SK-N-SH (cell line): ENCODE measurements at regions not wholly inside any gene's neighbourhood (a gene's known extent, or its start where the extent isn't known, plus 50 kb on each side); places are given as distances from the start of the nearest gene placed in this dataset.

Experiments
- CTCF ChIA-PET: fragments of 300-600, 350-600 bp; formaldehyde crosslinking; extraction: SDS; loops from one replicate; lab custom pipeline; 2021; lab: Yijun Ruan, JAX
- POLR2A ChIA-PET: fragments of 350-600 bp; sonication (Branson Sonifier 250); formaldehyde crosslinking; extraction: SDS; loops from one replicate; lab custom pipeline; 2020; ENCODE audit warnings: antibody characterized with exemption, inconsistent platforms; lab: Yijun Ruan, JAX
- DNase-seq: peaks from one replicate; pipeline ENCODE4 v3.0.0; 2012
- H2AFZ ChIP-seq: fragments of 200-600 bp; sonication (generic); 2 replicates; pipeline ENCODE4 v1.8.1; 2016; ENCODE audit warnings: antibody characterized with exemption, mild to moderate bottlenecking, low read depth
- H3F3A ChIP-seq: fragments of 200-600 bp; sonication (generic); replicated peaks from 2 replicates; pipeline ENCODE3; 2016; ENCODE audit warnings: antibody characterized with exemption, mild to moderate bottlenecking; ENCODE audit not compliant: insufficient read depth
- H3K27ac ChIP-seq, 2 experiments: fragments of 200-500 bp in 1 of 2; fragments of 200-600 bp in 1 of 2; sonication (Bioruptor generic) in 1 of 2; sonication (generic), shearing (Covaris generic) in 1 of 2; 2 replicates each; pipeline versions ENCODE4 v1.5.1 to v1.6.1; 2014 to 2016; ENCODE audit warnings: low read depth in 2 of 2, inconsistent platforms in 1 of 2, low read length in 1 of 2, mild to moderate bottlenecking in 1 of 2, mixed read lengths in 1 of 2
- H3K27me3 ChIP-seq: fragments of 200-600 bp; sonication (generic), shearing (Covaris generic); 2 replicates; pipeline ENCODE4 v1.6.1; 2016; ENCODE audit warnings: mixed run types; ENCODE audit not compliant: insufficient read depth
- H3K36me3 ChIP-seq, 2 experiments: fragments of 200-500 bp in 1 of 2; fragments of 200-600 bp in 1 of 2; sonication (Bioruptor generic) in 1 of 2; sonication (generic) in 1 of 2; replicated peaks in 1 of 2; 2 replicates each; pipeline versions ENCODE3 to v1.5.1; 2014 to 2016; ENCODE audit warnings: low read length in 1 of 2, mild to moderate bottlenecking in 1 of 2; ENCODE audit not compliant: insufficient read depth in 2 of 2, control insufficient read depth in 1 of 2
- H3K4me1 ChIP-seq, 2 experiments: fragments of 200-500 bp in 1 of 2; fragments of 200-600 bp in 1 of 2; sonication (Bioruptor generic) in 1 of 2; sonication (generic), shearing (Covaris generic) in 1 of 2; 2 replicates each; pipeline versions ENCODE4 v1.5.1 to v1.6.1; 2014 to 2016; ENCODE audit warnings: low read depth in 1 of 2, low read length in 1 of 2, mixed run types in 1 of 2; ENCODE audit not compliant: insufficient read depth in 2 of 2, control insufficient read depth in 1 of 2
- H3K4me2 ChIP-seq: fragments of 200-600 bp; sonication (generic), shearing (Covaris generic); 2 replicates; pipeline ENCODE4 v1.6.1; 2017; ENCODE audit warnings: mixed run types
- H3K4me3 ChIP-seq, 2 experiments: fragments of 200-500 bp in 1 of 2; fragments of 200-600 bp in 1 of 2; sonication (Bioruptor generic) in 1 of 2; sonication (generic), shearing (Covaris generic) in 1 of 2; 2 replicates each; pipeline versions ENCODE4 v1.5.1 to v1.8.1; 2014 to 2016; ENCODE audit warnings: low read depth in 2 of 2, inconsistent platforms in 1 of 2, low read length in 1 of 2, mild to moderate bottlenecking in 1 of 2, mixed read lengths in 1 of 2, moderate library complexity in 1 of 2
- H3K79me2 ChIP-seq: fragments of 200-600 bp; sonication (generic); 2 replicates; pipeline ENCODE4 v1.8.1; 2017; ENCODE audit warnings: mild to moderate bottlenecking; ENCODE audit not compliant: insufficient read depth
- H3K9ac ChIP-seq: fragments of 200-600 bp; sonication (generic); 2 replicates; pipeline ENCODE4 v1.6.1; 2017; ENCODE audit warnings: mixed run types
- H3K9me2 ChIP-seq: fragments of 200-600 bp; sonication (generic); 2 replicates; pipeline ENCODE4 v1.6.1; 2017; ENCODE audit warnings: mixed run types
- H3K9me3 ChIP-seq: fragments of 200-600 bp; sonication (generic); 2 replicates; pipeline ENCODE4 v1.6.1; 2017; ENCODE audit warnings: mixed run types, mild to moderate bottlenecking, moderate library complexity
- H4K20me1 ChIP-seq: fragments of 200-600 bp; sonication (generic); 2 replicates; pipeline ENCODE4 v1.6.1; 2017; ENCODE audit warnings: mild to moderate bottlenecking, mixed run types; ENCODE audit not compliant: insufficient read depth
- EZH2phosphoT487 ChIP-seq: fragments of 200-600 bp; sonication (generic); IDR thresholded peaks from 2 replicates; pipeline ENCODE4 v1.6.1; 2017; ENCODE audit warnings: low read depth, mixed run types, mild to moderate bottlenecking, antibody characterized with exemption, moderate library complexity, borderline replicate concordance
- FOSL2 ChIP-seq: IDR thresholded peaks from 2 replicates; pipeline ENCODE4 v1.4.0; 2012; ENCODE audit warnings: low read depth, mild to moderate bottlenecking, moderate library complexity, borderline replicate concordance
- FOXJ3 ChIP-seq: sonication (generic); formaldehyde crosslinking; IDR thresholded peaks from 2 replicates; pipeline ENCODE4 v1.5.1; 2020; ENCODE audit warnings: mild to moderate bottlenecking, missing genetic modification reagents
- FOXM1 ChIP-seq: IDR thresholded peaks from 2 replicates; pipeline ENCODE4 v1.4.0; 2012; ENCODE audit warnings: low read depth, mild to moderate bottlenecking
- GABPA ChIP-seq: IDR thresholded peaks from 2 replicates; pipeline ENCODE4 v1.4.0; 2012; ENCODE audit warnings: low read depth, mild to moderate bottlenecking
- GATA2 ChIP-seq: sonication (generic); formaldehyde crosslinking; IDR thresholded peaks from 2 replicates; pipeline ENCODE4 v1.5.0; 2020; ENCODE audit warnings: mild to moderate bottlenecking, missing genetic modification reagents
- JUND ChIP-seq: IDR thresholded peaks from 2 replicates; pipeline ENCODE4 v1.4.0; 2012
- MXI1 ChIP-seq: IDR thresholded peaks from 2 replicates; pipeline ENCODE4 v1.6.1; 2012; ENCODE audit warnings: mild to moderate bottlenecking, low read depth, low read length, improper control_type of control experiment
- NFIC ChIP-seq: IDR thresholded peaks from 2 replicates; pipeline ENCODE4 v1.4.0; 2012; ENCODE audit warnings: borderline replicate concordance
- NRF1 ChIP-seq: IDR thresholded peaks from 2 replicates; pipeline ENCODE4 v1.6.1; 2012; ENCODE audit warnings: low read depth, mild to moderate bottlenecking, low read length
- POLR2AphosphoS5 ChIP-seq: IDR thresholded peaks from 2 replicates; pipeline ENCODE4 v1.6.1; 2012; ENCODE audit warnings: low read depth, low read length
- RXRA ChIP-seq: IDR thresholded peaks from 2 replicates; pipeline ENCODE4 v1.4.0; 2012; ENCODE audit warnings: low read depth, mild to moderate bottlenecking, borderline replicate concordance
- SMC3 ChIP-seq: IDR thresholded peaks from 2 replicates; pipeline ENCODE4 v1.6.1; 2012; ENCODE audit warnings: low read depth, low read length, improper control_type of control experiment
- YY1 ChIP-seq: IDR thresholded peaks from 2 replicates; pipeline ENCODE4 v1.4.0; 2012; ENCODE audit warnings: low read depth, mild to moderate bottlenecking
- WGBS: methylation state at CpG from one replicate; pipeline ENCODE4 v1.1.6; 2017; ENCODE audit warnings: low lambda C conversion rate; 5-methylcytosine and 5-hydroxymethylcytosine counted together
- TF ChIP-seq, protein P1 (sequence below): IDR thresholded peaks from 2 replicates; pipeline ENCODE4 v1.4.0; 2012; ENCODE audit warnings: low read depth
- TF ChIP-seq, protein P2 (sequence below): fragments of 200-600 bp; sonication (generic); IDR thresholded peaks from 2 replicates; pipeline ENCODE4 v1.6.1; 2017; ENCODE audit warnings: antibody characterized with exemption, mild to moderate bottlenecking, moderate library complexity
- TF ChIP-seq, protein P3 (sequence below): IDR thresholded peaks from 2 replicates; pipeline ENCODE4 v1.6.1; 2012; ENCODE audit warnings: mild to moderate bottlenecking, low read depth, low read length, moderate library complexity

DNA sequence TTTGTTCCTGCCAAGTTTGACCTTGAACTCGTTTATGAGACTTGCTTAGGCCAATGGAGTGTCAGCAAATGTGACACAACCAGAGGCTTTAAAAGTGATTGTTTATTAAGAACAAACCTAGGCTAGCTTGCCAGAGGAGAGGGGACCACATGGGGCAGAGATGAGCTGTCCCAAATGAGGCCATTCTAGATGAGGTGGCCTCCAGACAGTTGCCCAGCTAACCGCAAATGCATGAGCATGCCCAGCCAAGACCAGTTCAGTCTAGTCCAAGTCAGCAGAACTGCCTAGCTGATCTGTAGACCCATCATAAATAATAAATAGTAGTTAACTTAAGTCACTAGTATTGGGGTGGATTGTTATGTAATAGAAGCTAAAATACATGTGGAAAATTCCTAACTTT, 172.8 kb upstream of the DYRK2 start:
- H3K27me3 ChIP-seq = no peaks in the 10 kb centered on the region
- POLR2A ChIA-PET = no interaction called here
- H2AFZ ChIP-seq = no peak overlapping the region
- H3K79me2 ChIP-seq = no peaks in the 10 kb centered on the region
- no peaks in the 10 kb centered on the region; the same call in 1 of the 2 replicates for H3K9me2 ChIP-seq
- H4K20me1 ChIP-seq = no peaks in the 10 kb centered on the region
- H3K9ac ChIP-seq = no peak overlapping the region
- CTCF ChIA-PET = interaction anchor here (0.7 to 1.3 kb wide), 3 partner anchors 11 to 59 kb away, joined by 3 read pairs; no protein-coding TSS in a partner anchor
- DNase-seq = no peak
- no peak overlapping the region for H3K4me3 ChIP-seq
- H3F3A ChIP-seq = no peaks in the 10 kb centered on the region
- TF ChIP-seq NRF1 = no peak
- no peak for TF ChIP-seq FOXJ3
- TF ChIP-seq FOSL2 = no peak
- no peak for TF ChIP-seq JUND
- TF ChIP-seq RXRA = no peak
- TF ChIP-seq, protein P1, sequence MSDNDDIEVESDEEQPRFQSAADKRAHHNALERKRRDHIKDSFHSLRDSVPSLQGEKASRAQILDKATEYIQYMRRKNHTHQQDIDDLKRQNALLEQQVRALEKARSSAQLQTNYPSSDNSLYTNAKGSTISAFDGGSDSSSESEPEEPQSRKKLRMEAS = no peak
- TF ChIP-seq GABPA = no peak
- TF ChIP-seq MXI1 = no peak
- TF ChIP-seq, protein P2, sequence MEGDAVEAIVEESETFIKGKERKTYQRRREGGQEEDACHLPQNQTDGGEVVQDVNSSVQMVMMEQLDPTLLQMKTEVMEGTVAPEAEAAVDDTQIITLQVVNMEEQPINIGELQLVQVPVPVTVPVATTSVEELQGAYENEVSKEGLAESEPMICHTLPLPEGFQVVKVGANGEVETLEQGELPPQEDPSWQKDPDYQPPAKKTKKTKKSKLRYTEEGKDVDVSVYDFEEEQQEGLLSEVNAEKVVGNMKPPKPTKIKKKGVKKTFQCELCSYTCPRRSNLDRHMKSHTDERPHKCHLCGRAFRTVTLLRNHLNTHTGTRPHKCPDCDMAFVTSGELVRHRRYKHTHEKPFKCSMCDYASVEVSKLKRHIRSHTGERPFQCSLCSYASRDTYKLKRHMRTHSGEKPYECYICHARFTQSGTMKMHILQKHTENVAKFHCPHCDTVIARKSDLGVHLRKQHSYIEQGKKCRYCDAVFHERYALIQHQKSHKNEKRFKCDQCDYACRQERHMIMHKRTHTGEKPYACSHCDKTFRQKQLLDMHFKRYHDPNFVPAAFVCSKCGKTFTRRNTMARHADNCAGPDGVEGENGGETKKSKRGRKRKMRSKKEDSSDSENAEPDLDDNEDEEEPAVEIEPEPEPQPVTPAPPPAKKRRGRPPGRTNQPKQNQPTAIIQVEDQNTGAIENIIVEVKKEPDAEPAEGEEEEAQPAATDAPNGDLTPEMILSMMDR = no peak
- no peak for TF ChIP-seq POLR2AphosphoS5
- no peak for TF ChIP-seq GATA2
- no peak for TF ChIP-seq FOXM1
- peaks cover 0 to 3% of the 10 kb centered on the region in 2 experiments; a peak in 1 of 4 replicates for H3K4me1 ChIP-seq
- 65% methylated on average over 2 of the region's 2 CpGs for WGBS
- no peak overlapping the region for H3K27ac ChIP-seq
- no peaks in the 10 kb centered on the region for H3K36me3 ChIP-seq
- no peak overlapping the region for H3K4me2 ChIP-seq
- H3K9me3 ChIP-seq = no peaks in the 10 kb centered on the region

DNA sequence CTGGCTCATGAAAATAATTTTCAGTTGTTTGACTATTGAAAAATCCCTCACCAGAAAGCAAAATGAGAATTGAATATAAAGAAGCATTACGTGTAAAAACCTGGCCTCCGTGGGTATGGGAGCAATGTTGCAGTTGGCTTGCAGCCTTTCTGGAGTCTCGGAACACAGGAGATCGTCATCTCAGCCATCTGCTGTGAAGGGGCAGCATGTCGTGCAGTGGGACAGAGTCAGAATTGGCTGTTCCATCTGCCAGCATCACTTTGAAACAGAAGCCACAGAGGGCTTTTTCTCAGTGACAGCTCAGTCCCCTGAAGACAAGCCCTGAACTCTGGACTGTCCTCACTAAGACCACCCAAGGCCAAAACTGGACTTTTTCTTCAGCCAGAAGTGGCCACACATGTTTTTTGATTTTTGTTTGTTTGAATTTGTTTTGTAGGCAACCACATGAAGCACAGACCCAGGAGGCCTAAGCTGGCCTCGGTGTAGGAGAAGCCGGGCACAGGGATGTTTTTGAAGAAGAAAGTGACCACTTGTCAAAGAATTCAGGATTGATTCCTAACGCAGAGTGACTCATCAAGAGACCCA, 170.8 kb upstream of the DYRK2 start:
- no peaks in the 10 kb centered on the region for H3F3A ChIP-seq

More for the DNA sequence above, 170.8 kb upstream of the DYRK2 start:
- ChIA-PET POLR2A (no interaction called here), CTCF (no interaction called here)
- 79% methylated on average over 8 of the region's 8 CpGs for WGBS
- no peak overlapping the region for H2AFZ ChIP-seq
- H3K9me3 ChIP-seq = no peaks in the 10 kb centered on the region
- no peak for DNase-seq
- H3K27me3 ChIP-seq = no peaks in the 10 kb centered on the region
- no peak overlapping the region for H3K27ac ChIP-seq
- H3K9ac ChIP-seq = no peak overlapping the region
- H4K20me1 ChIP-seq = no peaks in the 10 kb centered on the region
- TF ChIP-seq EZH2phosphoT487 (no peak), SMC3 (no peak), GATA2 (no peak), NFIC (no peak), YY1 (no peak)
- TF ChIP-seq, protein P3, sequence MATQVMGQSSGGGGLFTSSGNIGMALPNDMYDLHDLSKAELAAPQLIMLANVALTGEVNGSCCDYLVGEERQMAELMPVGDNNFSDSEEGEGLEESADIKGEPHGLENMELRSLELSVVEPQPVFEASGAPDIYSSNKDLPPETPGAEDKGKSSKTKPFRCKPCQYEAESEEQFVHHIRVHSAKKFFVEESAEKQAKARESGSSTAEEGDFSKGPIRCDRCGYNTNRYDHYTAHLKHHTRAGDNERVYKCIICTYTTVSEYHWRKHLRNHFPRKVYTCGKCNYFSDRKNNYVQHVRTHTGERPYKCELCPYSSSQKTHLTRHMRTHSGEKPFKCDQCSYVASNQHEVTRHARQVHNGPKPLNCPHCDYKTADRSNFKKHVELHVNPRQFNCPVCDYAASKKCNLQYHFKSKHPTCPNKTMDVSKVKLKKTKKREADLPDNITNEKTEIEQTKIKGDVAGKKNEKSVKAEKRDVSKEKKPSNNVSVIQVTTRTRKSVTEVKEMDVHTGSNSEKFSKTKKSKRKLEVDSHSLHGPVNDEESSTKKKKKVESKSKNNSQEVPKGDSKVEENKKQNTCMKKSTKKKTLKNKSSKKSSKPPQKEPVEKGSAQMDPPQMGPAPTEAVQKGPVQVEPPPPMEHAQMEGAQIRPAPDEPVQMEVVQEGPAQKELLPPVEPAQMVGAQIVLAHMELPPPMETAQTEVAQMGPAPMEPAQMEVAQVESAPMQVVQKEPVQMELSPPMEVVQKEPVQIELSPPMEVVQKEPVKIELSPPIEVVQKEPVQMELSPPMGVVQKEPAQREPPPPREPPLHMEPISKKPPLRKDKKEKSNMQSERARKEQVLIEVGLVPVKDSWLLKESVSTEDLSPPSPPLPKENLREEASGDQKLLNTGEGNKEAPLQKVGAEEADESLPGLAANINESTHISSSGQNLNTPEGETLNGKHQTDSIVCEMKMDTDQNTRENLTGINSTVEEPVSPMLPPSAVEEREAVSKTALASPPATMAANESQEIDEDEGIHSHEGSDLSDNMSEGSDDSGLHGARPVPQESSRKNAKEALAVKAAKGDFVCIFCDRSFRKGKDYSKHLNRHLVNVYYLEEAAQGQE = no peak
- TF ChIP-seq, protein P1 = no peak
- no peaks in the 10 kb centered on the region for H3K36me3 ChIP-seq
- peaks cover 0 to under 1% of the 10 kb centered on the region in 2 experiments; a peak in 1 of 4 replicates for H3K4me1 ChIP-seq
- no peak overlapping the region for H3K4me3 ChIP-seq
- H3K4me2 ChIP-seq = no peak overlapping the region
- H3K9me2 ChIP-seq = no peaks in the 10 kb centered on the region; the same call in 1 of the 2 replicates
- no peaks in the 10 kb centered on the region for H3K79me2 ChIP-seq
